Fibroblast of lung (primary cell): ENCODE measurements at regions not wholly inside any gene's neighbourhood (a gene's known extent, or its start where the extent isn't known, plus 50 kb on each side); places are given as distances from the start of the nearest gene placed in this dataset.

ENCODE experiments used
- EZH2 ChIP-seq: IDR thresholded peaks from 2 replicates; pipeline ENCODE4 v1.5.1; 2012; ENCODE audit warnings: low read length, control low read depth, mild to moderate bottlenecking; ENCODE audit errors: missing control alignments
- TF ChIP-seq, protein P1 (sequence below), 2 donors: IDR thresholded peaks in 1 of 2; conservative IDR thresholded peaks in 1 of 2; 1 replicate in 1 of 2; 2 replicates in 1 of 2; pipeline ENCODE4 v1.5.1; 2011 to 2012; ENCODE audit warnings: low read length in 2 of 2, control low read depth in 1 of 2, inconsistent platforms in 1 of 2, low read depth in 1 of 2, mild to moderate bottlenecking in 1 of 2

DNA sequence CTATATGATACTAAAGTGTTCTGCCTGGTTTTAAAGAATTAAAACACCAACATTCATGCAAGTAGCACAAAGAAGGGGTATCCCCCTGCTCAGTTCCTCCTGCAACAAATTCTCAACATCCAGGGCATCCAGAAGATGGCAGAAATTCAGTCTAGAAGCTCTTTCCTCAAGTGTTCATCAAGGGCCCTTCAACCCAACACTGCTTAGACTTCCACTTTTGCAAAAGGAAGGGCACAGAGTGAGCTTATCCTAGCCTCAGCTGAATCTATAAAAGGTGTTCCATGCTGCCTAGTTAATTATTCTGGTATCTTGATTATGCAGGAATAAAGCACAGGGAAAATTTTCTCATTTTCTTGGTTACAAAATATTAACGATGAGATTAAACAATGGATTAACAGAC is 275.8 kb upstream of the CRIM1 start:
- TF ChIP-seq, protein P1, sequence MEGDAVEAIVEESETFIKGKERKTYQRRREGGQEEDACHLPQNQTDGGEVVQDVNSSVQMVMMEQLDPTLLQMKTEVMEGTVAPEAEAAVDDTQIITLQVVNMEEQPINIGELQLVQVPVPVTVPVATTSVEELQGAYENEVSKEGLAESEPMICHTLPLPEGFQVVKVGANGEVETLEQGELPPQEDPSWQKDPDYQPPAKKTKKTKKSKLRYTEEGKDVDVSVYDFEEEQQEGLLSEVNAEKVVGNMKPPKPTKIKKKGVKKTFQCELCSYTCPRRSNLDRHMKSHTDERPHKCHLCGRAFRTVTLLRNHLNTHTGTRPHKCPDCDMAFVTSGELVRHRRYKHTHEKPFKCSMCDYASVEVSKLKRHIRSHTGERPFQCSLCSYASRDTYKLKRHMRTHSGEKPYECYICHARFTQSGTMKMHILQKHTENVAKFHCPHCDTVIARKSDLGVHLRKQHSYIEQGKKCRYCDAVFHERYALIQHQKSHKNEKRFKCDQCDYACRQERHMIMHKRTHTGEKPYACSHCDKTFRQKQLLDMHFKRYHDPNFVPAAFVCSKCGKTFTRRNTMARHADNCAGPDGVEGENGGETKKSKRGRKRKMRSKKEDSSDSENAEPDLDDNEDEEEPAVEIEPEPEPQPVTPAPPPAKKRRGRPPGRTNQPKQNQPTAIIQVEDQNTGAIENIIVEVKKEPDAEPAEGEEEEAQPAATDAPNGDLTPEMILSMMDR (conservative IDR thresholded peaks at IDR 0.05 in 1 of 2, IDR thresholded peaks at IDR 0.05 in 1 of 2; ENCODE audit: low read depth in 1 of 2, low read length in 2 of 2): no peak
- no peak for TF ChIP-seq EZH2
